HG03175 (cell line): ENCODE measurements at regions not wholly inside any gene's neighbourhood (a gene's known extent, or its start where the extent isn't known, plus 50 kb on each side); places are given as distances from the start of the nearest gene placed in this dataset.

Experiments used
- ATAC-seq: cut with Tn5 transposase; IDR thresholded peaks from one replicate; pipeline ENCODE4 v1.9.1; 2021; ENCODE audit warnings: mild to moderate bottlenecking, moderate library complexity; ENCODE audit not compliant: unreplicated experiment

DNA sequence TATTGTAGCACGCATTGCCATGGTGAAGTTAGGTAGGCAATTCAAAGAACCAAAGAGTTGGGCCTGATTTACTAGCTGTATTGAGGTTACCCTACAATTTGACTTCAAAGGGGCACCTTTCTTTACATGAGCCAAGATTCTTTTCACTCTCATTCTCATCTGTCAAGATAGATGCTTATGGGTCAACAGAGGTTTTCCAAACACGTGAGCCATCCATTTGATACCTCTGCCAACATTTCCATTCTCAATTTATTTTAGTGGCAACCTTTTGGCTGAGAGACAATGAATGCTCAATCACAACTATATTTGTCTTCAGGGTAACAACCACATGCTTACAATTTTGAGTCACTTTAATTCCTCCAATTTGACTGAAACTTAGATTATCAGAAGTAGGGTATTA is 370.6 kb upstream of the CDH20 start:
- no peak for ATAC-seq

DNA sequence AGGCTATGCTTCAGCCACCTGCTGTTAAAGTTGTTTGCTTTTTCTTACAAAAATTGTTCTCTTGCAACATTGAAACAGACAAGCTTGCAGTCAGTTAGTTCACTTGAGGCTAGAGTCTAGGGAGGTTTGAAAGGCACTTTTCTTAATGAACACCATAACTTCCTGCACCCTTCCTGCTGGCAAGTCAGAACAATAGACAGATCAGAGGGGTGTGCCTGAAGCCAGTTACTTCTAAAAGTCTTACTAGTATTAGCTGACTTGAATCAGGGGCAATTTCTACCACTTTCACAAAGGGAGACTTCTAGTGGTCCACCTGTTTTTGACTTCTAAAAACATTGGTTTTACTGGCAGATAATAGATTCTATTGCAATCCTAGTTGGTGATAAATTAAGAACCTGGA is 367.4 kb upstream of the CDH20 start:
- no peak for ATAC-seq

DNA sequence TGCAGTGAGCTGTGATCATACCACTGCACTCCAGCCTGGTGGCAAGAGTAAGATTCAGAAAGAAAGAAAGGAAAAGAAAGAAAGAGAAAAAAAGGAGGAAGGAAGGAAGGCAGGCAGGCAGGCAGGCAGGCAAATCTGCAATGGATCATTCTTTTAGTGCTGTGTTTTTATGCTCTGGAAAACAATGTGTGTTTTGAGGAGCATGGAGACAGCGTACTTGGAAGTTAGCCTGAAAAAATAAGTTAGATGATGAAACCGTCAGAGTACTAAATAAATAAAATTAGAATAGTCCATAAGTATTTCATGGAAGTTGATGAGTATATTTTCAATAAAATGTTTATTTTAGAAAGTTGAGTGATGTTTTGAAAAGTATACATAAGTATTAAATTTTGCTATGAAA is 366.4 kb upstream of the CDH20 start:
- ATAC-seq: no peak

DNA sequence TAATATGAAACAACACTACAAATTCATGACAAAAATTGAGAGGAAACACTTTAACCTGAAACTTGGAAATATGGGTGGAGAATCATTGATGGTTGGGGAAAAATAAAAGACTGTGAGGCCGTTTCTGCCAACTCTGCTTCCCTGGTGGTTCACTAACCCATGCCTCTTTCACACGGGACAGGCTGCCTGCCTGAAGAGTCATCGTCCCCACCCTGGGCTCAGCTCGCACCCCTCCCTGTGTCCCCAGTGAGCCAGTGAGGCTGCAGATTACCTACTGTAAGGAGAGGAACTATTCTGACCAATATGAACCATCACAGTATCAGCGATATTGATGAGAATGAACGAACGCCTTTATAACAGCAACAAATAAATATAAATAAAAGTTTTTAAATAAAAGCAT is 357.8 kb upstream of the CDH20 start:
- ATAC-seq: no peak

DNA sequence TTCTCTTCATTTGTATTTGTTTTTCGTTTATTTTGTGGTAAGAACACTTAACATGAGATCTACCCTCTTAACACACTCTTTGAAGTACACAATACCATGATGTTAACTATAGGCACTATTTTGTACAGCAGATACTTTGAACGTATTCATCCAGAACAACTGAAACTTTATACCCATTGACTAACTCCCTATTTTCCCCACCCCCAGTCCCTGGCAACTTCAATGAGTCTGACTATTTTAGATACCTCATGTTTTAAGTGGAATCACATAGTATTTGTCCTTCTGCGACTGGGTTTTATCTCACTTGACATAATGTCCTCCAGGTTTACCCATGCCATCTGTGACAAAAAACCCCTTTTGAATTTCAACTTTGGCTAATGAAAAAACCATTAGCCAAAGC is 356.3 kb upstream of the CDH20 start:
- ATAC-seq: no peak

DNA sequence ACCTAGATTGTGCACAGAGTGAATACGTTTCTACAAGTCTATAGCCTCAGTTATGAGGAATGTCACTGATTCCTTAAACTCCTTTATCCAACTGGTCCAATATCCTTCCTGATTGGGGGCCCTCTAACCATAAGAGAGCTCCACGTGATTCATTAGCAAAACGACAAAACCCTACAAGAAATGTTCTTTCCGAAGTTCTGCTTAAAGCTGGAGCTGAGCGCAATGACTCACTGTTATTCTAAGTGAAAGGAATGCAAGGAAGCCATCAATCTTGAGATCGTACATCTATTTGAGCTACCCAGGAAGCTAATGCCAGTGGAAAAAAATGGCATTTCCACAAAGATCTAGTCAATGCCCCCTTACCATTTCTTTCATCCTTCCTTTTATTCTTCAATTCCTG is 354.9 kb upstream of the CDH20 start:
- no peak for ATAC-seq

DNA sequence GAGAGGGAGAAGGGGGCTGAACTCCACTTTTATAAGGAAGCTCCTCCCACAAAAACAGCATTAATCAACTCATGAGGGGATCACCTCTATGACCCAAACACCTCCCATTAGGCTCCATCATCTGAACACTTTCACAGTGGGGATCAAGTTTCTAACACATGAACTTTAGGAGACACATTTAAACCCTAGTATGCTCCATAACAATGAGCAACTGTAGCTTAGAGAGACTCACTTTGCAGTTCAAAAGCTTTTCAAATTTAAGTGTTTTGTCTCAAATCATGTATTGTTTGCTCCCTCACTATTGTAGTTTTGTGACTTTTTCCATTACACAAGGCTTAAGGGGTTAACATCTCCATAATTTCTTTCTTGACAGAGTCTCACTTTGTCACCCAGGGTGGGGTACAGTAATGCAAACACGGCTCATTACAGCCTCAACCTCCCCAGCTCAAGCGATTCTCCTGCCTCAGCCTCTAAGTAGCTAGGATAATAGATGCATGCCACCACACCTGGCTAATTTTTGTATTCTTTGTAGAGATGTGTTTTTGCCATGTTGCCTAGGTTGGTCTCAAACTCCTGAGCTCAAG is 352.7 kb upstream of the CDH20 start:
- no peak for ATAC-seq

DNA sequence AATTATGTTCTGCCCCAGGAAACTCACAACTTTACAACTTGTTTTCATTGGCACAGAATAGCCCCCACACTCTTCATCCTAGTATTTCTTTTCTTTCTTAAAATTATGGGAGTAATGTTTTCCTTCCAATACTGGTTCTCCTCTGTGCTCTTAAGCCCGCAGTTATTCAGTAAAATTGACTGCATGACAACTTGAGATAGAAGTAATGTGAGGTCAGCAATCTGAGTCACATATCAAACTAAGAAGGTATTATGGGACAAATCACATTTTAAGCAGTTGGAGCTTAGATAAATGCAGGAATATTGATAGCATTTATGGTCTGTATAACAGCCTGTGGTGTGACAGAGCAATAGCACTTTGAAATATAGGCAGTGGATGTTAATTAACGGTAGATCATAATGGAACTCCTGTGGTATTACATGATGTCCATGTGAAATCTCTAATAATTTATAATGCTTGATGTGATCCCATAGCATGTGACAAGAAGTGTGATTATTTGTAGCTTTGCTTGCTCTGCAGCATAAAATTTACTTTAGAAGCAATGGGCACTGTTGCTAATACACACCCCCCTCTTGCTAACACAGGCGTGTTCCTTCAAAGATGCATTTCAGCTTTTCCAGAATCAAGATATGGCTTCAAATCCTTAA is 351.4 kb upstream of the CDH20 start:
- no peak for ATAC-seq

DNA sequence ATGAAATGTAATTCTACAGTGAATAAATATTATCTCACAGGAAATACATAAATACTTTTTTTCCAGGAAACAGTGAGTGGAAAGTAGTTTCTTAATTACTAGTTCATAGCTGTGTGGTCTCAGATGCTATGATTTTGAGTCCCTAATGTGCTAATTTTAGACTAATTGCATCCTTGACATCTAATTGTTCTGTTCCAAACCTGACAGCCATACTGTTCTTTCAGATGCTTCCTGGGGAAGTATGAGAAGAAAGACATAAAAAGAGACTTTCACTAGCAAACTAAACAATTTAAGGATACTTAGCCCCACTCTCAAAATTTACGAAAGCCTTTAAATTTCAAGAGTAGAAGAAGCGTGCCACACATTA is 350.9 kb upstream of the CDH20 start:
- ATAC-seq: no peak

DNA sequence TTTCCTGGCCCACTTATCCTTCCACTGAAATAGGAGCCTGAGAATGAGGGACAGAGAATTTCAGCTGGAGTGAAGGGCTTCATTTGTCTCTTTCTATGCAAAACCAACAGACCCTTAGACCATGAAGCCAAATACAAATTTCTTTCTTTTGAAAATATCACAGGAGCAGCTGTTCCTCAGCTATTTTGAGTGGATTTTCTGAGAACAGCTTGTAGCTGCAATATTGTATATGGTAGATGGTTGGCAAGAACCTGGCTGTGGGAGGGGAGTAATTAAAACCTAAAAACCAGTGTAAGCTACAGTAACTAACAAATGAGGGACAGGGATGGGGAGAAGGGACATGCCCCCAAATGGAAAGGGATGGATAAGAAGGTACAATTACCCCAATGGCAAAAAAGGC is 350.3 kb upstream of the CDH20 start:
- ATAC-seq: no peak

DNA sequence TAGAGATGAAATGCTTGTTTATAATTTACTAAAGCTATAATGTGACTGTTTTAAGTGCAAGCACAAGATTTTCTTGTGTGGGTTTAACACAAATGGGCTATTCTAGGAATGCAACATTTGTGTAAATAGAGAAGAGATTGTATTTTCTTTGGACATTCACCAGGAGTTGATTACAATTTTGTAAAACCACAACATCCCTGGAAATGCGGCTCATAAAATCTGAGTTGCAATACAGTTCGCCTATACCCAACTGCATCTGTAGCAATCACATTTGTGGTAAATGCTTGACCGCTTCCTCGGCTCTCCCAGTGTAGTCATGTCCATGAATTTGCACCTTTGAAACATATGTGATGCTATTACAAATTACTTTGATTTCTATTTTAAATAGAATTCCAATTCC is 348.7 kb upstream of the CDH20 start:
- no peak for ATAC-seq

DNA sequence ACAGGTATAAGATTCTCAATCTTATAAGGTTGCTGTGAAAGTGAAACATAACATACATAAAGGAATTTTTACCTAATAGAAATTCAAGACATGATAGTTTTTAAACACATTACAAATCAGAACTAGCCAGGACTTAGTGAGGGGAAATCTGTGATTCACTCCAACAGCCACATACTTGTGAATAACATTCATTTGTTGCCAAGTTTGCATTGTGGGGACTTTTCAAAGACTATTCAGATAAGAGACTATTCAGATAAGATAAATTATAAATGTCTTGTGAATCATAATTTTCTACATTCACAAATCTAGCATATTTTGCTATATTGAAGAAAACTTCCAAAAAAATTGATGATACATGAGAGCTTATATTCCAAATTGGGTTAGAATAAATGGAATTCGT is 345.3 kb upstream of the CDH20 start:
- ATAC-seq: no peak

DNA sequence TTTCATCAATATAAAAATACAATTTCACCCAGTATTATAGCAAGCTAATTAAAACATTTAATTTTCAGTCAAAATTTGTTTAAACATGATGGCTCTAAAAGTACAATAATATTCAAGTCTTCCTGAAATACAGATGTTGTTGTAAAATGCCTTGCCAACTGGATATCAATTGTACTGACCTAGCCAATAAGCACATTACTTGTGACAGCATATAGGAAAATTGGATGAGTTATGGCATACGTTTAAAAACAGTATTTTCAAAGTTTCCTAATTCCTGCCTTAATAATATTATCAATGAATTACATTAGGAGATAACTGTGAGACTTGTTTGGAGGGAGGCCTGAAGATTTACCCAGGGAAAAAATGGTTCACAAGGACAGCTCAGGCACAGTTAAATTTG is 336.9 kb upstream of the CDH20 start:
- no peak for ATAC-seq

DNA sequence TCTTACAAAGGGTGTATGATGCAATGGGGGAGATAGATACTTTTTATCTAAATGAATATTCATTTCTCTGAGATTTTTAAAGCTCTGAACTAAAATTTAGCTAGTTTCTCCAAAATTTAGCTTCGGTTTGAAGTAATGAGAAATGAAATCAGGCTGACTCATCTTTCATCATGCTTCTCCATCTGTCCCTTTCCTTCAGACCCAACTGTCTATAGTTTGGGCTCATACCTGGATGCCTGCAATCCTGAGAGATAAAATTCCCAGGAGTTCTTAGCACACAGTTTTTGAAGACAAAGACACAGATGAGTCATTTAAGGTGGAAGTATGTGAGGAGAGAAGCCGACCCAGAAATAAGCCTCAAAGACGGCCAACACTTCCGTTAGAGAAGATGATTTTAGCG is 336.4 kb upstream of the CDH20 start:
- no peak for ATAC-seq

DNA sequence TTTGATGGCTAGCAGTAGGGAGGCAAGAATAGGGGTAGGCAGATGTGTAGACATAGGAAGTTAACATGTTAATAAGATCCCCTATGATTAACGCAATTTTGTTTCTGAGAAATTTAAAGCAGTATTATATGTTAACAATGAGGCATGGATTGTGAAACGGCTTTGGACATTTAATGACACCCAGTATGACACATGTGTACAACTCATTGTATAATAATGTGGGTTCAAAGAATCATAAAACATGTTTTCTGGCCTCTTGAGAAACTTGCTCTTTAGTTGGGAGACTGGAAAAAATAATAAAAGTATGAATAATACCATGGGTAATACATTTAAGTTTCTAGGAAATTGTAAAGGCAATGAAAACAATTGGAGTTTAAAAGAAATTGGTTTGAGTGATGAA is 332.1 kb upstream of the CDH20 start:
- ATAC-seq: no peak

DNA sequence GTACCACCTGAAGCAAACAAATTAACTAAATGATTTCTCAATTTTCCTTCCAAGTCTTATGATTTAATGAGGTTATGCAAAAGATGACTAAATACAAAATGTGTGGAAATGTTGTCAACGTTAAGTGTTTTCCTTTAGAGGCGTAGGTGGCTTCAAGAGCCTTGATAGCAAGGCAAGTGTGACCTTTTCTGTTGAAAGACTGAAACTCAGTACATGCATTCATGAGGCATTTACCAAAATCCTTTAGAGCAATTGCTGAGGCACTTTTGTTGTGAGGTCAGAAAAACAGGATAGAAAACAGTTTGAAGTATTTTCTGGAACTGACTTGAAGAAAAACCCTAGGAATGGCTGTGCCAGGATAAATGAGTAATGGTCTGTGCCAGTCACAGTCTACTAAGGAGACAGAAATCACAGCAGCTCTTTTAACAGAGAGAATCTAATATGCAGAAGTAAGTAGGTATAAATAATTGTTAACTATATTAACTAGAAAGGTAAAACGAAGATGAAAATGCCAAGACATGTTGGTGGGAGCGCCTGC is 326.5 kb upstream of the CDH20 start:
- ATAC-seq: no peak

DNA sequence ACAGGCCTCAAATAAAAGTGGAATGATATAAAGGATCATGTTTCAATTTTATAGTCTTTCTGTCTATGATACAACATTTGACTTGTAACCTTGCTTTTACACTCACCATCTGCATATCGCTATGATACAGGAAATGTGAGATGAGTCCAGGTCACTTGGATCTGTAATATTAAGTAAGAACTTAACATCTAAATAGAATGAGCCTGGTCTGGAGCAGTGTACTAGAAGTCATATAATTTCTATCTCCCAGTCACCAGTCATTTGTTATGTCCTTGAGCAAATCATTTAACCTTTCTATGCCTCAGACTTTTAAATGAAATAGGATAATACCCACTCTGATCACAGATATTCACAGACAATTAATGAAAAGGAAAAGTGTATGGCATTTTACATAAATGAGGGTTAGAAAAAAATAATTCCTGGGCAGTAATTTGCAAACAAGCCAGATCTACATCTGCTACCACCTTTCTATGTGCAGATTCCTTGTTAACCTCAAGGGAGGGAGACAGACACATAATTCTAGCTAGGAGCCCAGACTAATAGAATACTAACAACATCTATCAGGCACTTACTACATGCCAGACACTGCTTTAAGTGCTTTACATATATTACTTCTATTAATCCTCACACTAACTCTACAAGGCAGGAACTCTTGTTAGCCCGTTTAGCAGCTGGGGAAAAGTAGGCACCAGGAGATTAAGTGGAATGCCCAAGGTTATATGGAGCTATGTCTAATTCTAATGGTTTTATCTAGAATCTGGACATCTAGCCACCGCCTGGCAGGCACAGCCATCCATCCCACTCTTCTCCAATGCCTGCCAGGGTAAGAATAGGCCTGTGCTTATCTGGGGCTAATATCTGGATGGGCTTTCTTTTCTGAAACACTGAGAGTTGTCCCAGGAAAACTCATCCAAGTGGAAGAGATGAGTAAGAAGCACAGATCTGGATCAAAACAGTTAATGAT is 313.6 kb upstream of the CDH20 start:
- no peak for ATAC-seq

DNA sequence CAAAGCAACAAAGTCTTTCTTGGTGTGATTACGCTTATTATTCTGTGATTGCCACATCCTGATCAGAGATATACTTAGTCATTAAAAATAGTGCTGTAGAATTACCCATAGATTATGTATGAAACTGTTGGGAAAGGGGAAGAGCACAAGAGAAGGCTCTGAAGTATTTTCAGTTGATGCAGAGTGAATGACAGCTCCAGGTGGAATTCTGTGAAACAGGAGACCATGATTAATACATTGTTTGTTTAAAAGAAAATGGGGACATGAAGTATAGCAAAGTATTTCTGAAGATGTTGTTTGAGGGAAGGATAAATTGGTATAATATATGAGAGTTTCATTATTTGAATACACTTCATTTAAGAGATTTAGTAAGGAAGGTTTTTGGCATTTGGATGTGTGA is 307.6 kb upstream of the CDH20 start:
- ATAC-seq: no peak

DNA sequence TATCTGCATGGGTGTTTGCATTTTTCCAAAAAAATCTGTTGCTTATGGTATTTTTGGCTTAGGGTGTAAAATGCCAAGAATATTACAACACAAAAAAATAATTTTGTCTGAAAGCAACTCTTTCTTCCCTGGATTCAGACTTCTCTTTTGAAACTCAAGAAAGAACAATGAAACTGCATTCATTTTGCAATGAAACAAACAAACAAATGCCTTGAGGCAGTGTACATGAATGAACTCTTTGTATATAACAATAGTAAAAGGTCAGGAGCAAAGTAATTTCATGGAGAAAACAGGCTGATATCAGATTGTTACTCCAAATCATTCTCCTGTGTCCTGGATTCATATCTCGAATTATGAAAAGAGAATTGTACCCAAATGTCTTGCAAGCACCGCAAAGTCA is 301.6 kb upstream of the CDH20 start:
- ATAC-seq: no peak

DNA sequence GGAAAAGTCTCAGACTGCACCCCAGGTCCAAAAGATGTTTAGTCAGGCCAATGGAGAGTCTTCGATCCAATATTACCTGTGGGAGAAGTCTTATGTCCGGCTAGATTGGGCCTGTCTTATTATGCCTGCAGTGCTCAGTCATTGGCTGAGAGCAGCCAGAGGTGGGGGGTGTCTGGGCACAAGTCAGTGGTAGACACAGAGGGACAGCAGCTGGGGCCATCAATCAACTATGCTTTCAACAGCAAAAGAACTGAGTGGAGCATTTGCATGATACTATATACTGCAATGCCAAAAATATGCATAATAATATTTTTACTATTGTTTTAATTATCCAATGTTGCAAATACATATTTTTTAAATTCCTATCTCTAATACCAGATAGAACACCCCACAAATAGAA is 298.6 kb upstream of the CDH20 start:
- no peak for ATAC-seq

DNA sequence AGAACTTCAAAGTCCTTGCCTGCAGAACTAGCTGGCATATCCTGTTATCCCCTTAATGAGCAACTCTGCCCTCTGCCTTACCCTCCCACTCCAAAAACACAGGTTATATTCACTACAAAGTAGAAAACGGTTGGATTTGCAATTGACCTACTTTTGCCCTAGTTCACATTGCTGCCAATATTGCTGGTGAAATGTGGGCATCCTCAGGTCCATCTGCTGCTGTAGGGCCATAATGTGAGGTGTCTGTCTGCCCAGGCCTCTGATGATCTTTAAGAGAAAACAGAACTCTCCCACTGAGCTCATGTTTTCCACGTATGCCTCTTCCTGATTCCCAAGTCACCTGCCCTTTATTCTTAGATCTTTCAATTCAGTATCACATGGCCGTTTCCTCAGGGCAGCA is 294.0 kb upstream of the CDH20 start:
- ATAC-seq: no peak

DNA sequence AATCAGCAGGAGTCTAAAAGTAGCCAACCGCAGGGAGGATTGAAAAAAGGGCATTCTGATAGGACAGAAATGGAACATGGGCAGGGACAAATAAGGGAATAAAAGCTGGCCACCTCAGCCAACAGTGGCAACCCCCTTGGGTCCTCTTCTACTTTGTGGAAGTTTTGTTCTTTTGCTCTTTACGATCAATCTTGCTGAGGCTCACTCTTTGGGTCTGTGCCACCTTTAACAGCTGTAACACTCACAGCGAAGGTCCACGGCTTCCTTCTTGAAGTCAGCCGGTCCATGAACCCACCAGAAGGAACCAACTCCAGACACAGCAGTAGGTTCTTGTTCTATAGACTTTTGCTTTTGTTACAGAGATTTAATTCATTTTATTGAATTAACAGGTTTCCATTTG is 285.4 kb upstream of the CDH20 start:
- ATAC-seq: no peak
